ENCODE measurements at regions not wholly inside any gene's neighbourhood (a gene's known extent, or its start where the extent isn't known, plus 50 kb on each side); places are given as distances from the start of the nearest gene placed in this dataset.
"Not testable (repeated sequence)": the region's sequence is repeated elsewhere in the genome, so short reads cannot be mapped to it uniquely, and the experiment has no call there.

GRCh38 chr7:54419209-54419608 is 123.0 kb upstream of the VSTM2A start:
- DNase-seq (ENCODE audit: low read depth): no peak
- Histone ChIP-seq H3K4me3 (ENCODE audit: low read depth, low read length) (no peak overlapping the region), H3K36me3 (ENCODE audit: control insufficient read depth, insufficient read depth, low read length) (no peaks in the 10 kb centered on the region), H3K27me3 (ENCODE audit: control insufficient read depth, insufficient read depth, low read length) (no peaks in the 10 kb centered on the region)
- no peak for FAIRE-seq
- TF ChIP-seq CTCF (IDR thresholded peaks at IDR 0.05; ENCODE audit: insufficient read depth, low read length, severe bottlenecking): no peak

GRCh38 chr7:54426406-54426805 is 115.8 kb upstream of the VSTM2A start:
- Histone ChIP-seq H3K4me3 (ENCODE audit: low read depth, low read length) (no peak overlapping the region), H3K27me3 (ENCODE audit: control insufficient read depth, insufficient read depth, low read length) (no peaks in the 10 kb centered on the region), H3K36me3 (ENCODE audit: control insufficient read depth, insufficient read depth, low read length) (no peaks in the 10 kb centered on the region)
- no peak for DNase-seq (ENCODE audit: low read depth)
- no peak for FAIRE-seq
- no peak for TF ChIP-seq CTCF (IDR thresholded peaks at IDR 0.05; ENCODE audit: insufficient read depth, low read length, severe bottlenecking)

GRCh38 chr7:54429111-54429510 is 113.1 kb upstream of the VSTM2A start:
- DNase-seq (ENCODE audit: low read depth) (no peak), FAIRE-seq (no peak)
- H3K27me3 ChIP-seq (ENCODE audit: control insufficient read depth, insufficient read depth, low read length): no peaks in the 10 kb centered on the region
- no peaks in the 10 kb centered on the region for H3K36me3 ChIP-seq (ENCODE audit: control insufficient read depth, insufficient read depth, low read length)
- no peak overlapping the region for H3K4me3 ChIP-seq (ENCODE audit: low read depth, low read length)
- TF ChIP-seq CTCF (IDR thresholded peaks at IDR 0.05; ENCODE audit: insufficient read depth, low read length, severe bottlenecking): no peak

- no peaks in the 10 kb centered on the region for H3K27me3 ChIP-seq (ENCODE audit: control insufficient read depth, insufficient read depth, low read length)
- TF ChIP-seq CTCF (IDR thresholded peaks at IDR 0.05; ENCODE audit: insufficient read depth, low read length, severe bottlenecking): no peak
- FAIRE-seq (peak; percentile 73), DNase-seq (ENCODE audit: low read depth) (no peak)
- H3K36me3 ChIP-seq (ENCODE audit: control insufficient read depth, insufficient read depth, low read length): no peaks in the 10 kb centered on the region
- H3K4me3 ChIP-seq (ENCODE audit: low read depth, low read length): no peak overlapping the region
Observed at GRCh38 chr7:54439391-54439790, 102.8 kb upstream of the VSTM2A start.

GRCh38 chr7:54444046-54444686 is 98.0 kb upstream of the VSTM2A start:
- H3K36me3 ChIP-seq (ENCODE audit: control insufficient read depth, insufficient read depth, low read length); FAIRE-seq: not testable (repeated sequence)

GRCh38 chr7:54453168-54453567 is 89.0 kb upstream of the VSTM2A start:
- not testable (repeated sequence) for H3K27me3 ChIP-seq (ENCODE audit: control insufficient read depth, insufficient read depth, low read length); FAIRE-seq; DNase-seq (ENCODE audit: low read depth); H3K4me3 ChIP-seq (ENCODE audit: low read depth, low read length); H3K36me3 ChIP-seq (ENCODE audit: control insufficient read depth, insufficient read depth, low read length)

More at GRCh38 chr7:54444046-54444686, 98.0 kb upstream of the VSTM2A start:
- DNase-seq (ENCODE audit: low read depth); H3K27me3 ChIP-seq (ENCODE audit: control insufficient read depth, insufficient read depth, low read length); H3K4me3 ChIP-seq (ENCODE audit: low read depth, low read length): not testable (repeated sequence)

GRCh38 chr7:54454700-54455099 is 87.5 kb upstream of the VSTM2A start:
- H3K27me3 ChIP-seq (ENCODE audit: control insufficient read depth, insufficient read depth, low read length); FAIRE-seq; DNase-seq (ENCODE audit: low read depth); H3K36me3 ChIP-seq (ENCODE audit: control insufficient read depth, insufficient read depth, low read length); H3K4me3 ChIP-seq (ENCODE audit: low read depth, low read length): not testable (repeated sequence)

All from bronchial epithelial cell (primary cell).